Right kidney (tissue), 1 donor: ENCODE measurements at regions not wholly inside any gene's neighbourhood (a gene's known extent, or its start where the extent isn't known, plus 50 kb on each side); places are given as distances from the start of the nearest gene placed in this dataset.
"Not testable (repeated sequence)": the region's sequence is repeated elsewhere in the genome, so short reads cannot be mapped to it uniquely, and the experiment has no call there.

ENCODE experiments used
- DNase-seq: peaks from one replicate; pipeline ENCODE4 v3.0.0-alpha.2; 2016

GRCh38 chr5:19125956-19126713 is 861.9 kb downstream of the CDH18 start:
- no peak for DNase-seq

- no peak for DNase-seq
Measured at GRCh38 chr5:19140276-19140675, 847.7 kb downstream of the CDH18 start.

- not testable (repeated sequence) for DNase-seq
Measured at GRCh38 chr5:19141937-19142524, 846.0 kb downstream of the CDH18 start.

- DNase-seq = not testable (repeated sequence)
Measured at GRCh38 chr5:19142713-19143414, 845.1 kb downstream of the CDH18 start.

GRCh38 chr5:19143935-19144334 is 844.1 kb downstream of the CDH18 start:
- DNase-seq = no peak

GRCh38 chr5:19169426-19169825 is 818.6 kb downstream of the CDH18 start:
- DNase-seq = no peak

GRCh38 chr5:19172926-19173470 is 815.0 kb downstream of the CDH18 start:
- no peak for DNase-seq

GRCh38 chr5:19175776-19176570 is 812.0 kb downstream of the CDH18 start:
- DNase-seq = no peak

- DNase-seq = no peak
Measured at GRCh38 chr5:19179571-19179970, 808.4 kb downstream of the CDH18 start.

- no peak for DNase-seq
Measured at GRCh38 chr5:19189176-19189575, 798.8 kb downstream of the CDH18 start.

- no peak for DNase-seq
Measured at GRCh38 chr5:19193631-19194030, 794.4 kb downstream of the CDH18 start.

GRCh38 chr5:19196631-19197030 is 791.4 kb downstream of the CDH18 start:
- no peak for DNase-seq

GRCh38 chr5:19200251-19200650 is 787.7 kb downstream of the CDH18 start:
- DNase-seq = no peak

GRCh38 chr5:19208397-19208796 is 779.6 kb downstream of the CDH18 start:
- DNase-seq = no peak

- no peak for DNase-seq
Measured at GRCh38 chr5:19210886-19211285, 777.1 kb downstream of the CDH18 start.

GRCh38 chr5:19229179-19229835 is 758.7 kb downstream of the CDH18 start:
- DNase-seq = no peak

- DNase-seq = no peak
Measured at GRCh38 chr5:19233573-19233972, 754.4 kb downstream of the CDH18 start.

GRCh38 chr5:19235101-19235584 is 752.9 kb downstream of the CDH18 start:
- DNase-seq = no peak

- DNase-seq = no peak
Measured at GRCh38 chr5:19240170-19240569, 747.8 kb downstream of the CDH18 start.

GRCh38 chr5:19241690-19242089 is 746.3 kb downstream of the CDH18 start:
- no peak for DNase-seq

GRCh38 chr5:19246191-19246590 is 741.8 kb downstream of the CDH18 start:
- not testable (repeated sequence) for DNase-seq

- no peak for DNase-seq
Measured at GRCh38 chr5:19247302-19247701, 740.7 kb downstream of the CDH18 start.
